ENCODE measurements at regions not wholly inside any gene's neighbourhood (a gene's known extent, or its start where the extent isn't known, plus 50 kb on each side); places are given as distances from the start of the nearest gene placed in this dataset.

DNA sequence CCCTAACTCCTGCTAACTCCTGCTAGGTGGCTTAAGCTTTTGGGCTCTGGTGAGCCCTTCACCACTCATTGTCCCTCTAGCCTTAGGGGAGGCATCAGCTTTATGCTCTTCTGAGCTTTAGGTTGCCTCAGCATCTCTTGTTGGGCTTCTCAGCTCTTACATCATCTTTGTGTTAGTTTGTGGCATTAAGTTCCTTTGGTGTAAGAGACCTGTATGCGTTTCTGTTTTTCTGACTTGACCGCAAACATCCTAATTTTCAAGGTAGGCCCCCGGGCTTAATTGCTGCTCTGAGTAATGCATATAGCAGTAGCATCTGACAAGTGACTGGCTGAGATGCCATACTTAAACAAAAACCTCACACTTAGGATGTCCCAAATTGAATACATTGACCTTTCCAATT, 287.8 kb upstream of the TUT7 start:
- TF ChIP-seq, protein P1, sequence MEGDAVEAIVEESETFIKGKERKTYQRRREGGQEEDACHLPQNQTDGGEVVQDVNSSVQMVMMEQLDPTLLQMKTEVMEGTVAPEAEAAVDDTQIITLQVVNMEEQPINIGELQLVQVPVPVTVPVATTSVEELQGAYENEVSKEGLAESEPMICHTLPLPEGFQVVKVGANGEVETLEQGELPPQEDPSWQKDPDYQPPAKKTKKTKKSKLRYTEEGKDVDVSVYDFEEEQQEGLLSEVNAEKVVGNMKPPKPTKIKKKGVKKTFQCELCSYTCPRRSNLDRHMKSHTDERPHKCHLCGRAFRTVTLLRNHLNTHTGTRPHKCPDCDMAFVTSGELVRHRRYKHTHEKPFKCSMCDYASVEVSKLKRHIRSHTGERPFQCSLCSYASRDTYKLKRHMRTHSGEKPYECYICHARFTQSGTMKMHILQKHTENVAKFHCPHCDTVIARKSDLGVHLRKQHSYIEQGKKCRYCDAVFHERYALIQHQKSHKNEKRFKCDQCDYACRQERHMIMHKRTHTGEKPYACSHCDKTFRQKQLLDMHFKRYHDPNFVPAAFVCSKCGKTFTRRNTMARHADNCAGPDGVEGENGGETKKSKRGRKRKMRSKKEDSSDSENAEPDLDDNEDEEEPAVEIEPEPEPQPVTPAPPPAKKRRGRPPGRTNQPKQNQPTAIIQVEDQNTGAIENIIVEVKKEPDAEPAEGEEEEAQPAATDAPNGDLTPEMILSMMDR (IDR thresholded peaks at IDR 0.05 in 8 of 11, conservative IDR thresholded peaks at IDR 0.05 in 3 of 11), result no peak
- TF ChIP-seq POLR2A (IDR thresholded peaks at IDR 0.05), result no peak

Measured in spleen (tissue), 7 donors.